ENCODE measurements at regions not wholly inside any gene's neighbourhood (a gene's known extent, or its start where the extent isn't known, plus 50 kb on each side); places are given as distances from the start of the nearest gene placed in this dataset.

DNA sequence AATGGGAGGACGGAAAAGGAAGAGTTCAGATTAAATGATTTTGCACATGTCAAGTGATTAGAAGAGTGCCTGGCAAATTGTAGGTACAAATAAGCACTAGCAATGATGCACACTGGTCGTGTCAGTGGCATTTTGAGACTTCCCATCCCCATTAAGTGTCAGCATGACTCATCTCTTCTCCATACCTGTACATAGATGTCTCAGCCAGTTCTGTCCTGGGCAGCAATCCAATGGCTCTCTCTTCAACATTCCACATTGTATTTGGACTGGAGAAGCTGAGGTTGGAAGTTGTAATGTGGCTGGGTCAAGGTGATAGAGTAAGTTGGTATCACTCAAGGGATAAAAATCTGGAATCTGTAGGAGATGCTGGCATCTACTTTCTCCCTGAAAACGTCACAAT, 742.7 kb downstream of the VRK1 start:
- DNase-seq, result no peak

DNA sequence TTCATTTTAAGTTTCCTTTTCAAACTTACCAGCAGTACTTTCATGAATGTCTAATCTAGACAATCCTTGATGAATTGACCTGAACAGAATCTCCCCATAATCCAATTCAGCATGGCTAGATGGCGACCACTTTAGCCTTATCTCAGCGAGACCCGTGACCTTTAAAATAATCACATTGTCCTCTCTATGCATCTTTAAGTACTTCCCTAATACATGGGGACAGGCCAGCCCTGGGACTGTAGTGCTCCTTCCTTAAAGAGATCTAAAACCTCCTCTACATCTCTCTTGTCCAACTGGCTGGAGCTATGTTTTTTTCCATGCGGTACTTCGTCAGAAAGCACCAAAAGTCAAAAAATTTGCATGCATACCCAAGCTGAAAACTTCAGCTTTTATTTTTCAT, 746.0 kb downstream of the VRK1 start:
- no peak for DNase-seq

DNA sequence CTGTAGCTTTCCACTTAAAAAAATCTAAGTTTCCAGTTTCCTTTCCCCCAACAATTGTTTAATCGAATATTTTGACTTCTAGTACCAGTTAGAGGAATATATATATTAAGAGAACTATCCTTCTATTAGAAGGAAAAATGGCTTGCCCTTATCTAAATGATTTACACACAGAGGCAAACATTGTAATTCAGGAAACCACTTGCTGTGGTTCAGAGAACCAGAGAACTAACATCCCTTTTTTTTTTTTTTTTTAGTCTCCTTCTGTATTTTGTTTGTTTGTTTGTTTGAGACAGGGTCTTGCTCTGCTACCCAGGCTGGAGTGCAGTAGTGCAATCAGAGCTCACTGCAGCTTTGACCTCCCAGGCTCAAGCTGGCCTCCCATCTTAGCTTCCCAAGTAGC, 746.6 kb downstream of the VRK1 start:
- no peak for DNase-seq

DNA sequence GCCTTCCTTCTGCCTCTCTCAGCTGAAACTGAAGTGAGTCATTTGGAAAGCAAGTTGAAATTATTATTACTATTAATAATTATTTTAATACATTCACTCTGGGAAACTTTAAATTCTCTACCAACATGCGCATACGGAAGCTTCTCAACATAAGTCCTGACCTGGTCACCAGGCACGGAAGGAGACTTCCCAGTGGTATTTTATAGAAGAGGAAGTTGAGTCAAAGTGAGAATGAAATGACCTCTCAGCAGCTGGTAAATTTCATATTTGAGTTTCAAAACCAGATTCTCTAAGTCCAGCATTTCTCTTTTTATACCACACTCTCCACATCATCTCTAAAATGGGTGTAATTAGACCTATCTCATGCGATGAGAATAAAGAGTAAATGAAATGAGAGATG, 747.4 kb downstream of the VRK1 start:
- DNase-seq, result no peak

DNA sequence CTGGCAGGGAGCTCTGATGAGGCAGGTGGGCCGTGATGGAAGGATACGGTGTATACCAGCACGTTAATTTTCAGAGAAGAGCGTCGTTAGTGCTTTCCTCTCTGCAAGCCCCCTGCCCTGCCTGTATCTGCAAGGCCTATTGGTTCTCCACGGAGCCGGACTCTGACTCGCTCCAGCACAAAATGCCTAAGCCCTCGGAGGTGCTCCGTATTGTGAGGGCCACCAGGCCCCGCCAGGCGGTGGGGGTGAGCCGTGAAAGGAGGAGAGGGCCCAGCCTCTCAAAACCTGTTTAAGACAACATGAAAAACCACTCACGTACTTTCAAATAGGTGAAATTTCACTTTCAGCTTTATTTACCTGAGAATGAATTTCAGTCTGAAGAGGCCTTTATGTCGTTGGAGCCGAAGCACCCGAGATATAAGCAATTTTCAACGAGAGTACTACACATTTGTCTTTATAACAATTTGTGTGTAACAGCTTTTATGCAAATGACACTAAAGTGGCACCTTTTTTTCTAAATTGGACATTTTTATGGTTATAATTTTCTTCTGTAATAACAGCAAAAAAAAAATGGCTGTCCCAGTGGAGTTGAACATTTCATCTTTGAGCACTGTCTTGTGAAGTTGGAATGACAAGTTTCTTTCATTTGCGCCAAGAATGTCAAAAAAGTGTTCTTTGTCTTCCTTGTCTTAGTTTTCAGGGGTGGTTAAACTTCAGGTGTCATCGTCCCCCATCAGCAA, 749.5 kb downstream of the VRK1 start:
- DNase-seq, result no peak

DNA sequence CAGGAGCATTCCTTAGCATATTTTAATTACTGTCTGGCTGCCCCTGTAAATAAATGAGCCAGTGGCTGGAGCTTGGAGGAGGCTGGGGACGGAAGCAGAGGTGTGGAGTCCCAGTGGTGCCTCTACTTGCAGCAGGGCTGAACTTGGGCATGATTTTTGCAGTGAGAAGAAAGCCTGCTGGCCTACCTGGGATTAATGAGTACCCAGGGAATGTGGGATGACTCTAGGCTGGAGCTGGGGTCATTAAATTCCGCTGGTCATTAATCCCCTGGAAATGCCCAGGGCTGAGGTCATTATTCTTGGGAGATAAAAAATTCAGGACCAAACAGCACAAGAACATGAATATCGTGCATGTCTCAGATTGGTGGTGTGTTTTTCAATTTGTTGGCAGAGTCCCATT, 753.3 kb downstream of the VRK1 start:
- DNase-seq, result no peak

DNA sequence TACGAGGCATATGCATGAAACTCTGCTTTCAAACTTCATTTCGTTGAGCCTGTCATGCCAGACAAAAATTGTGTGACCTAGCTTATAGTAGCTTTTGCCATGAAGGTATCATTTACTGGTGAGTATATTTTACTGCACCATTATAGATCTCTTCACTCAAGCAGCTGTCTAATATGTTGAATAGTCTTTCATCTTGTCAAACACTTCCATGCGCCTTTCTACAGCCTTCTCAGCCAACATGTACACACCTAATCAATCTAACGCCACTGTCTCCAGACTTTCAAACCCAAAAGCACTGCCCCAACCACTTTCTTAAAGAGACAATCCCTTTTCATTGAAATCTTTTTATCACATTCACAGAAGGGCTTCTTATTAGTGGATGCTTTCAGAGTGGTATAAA, 757.4 kb downstream of the VRK1 start:
- DNase-seq, result no peak

DNA sequence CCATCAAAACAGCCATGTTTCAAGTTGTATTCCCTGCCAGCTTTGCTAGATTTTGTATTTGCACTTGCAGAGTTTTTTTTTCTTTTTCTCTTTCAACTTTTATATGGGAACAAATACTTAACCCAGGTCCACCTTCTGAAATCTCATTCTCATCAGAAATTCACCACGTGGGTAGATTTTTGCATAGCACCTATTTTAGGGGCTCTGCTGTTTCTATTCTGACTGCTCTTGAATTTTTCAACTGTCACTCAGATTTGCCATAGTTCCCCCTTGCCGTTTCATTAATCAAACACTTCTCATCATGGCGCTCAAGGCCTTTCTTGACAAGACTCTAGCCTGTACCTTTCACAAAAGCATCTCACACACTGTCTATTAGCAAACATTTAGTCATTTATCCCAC, 767.2 kb downstream of the VRK1 start:
- no peak for DNase-seq

DNA sequence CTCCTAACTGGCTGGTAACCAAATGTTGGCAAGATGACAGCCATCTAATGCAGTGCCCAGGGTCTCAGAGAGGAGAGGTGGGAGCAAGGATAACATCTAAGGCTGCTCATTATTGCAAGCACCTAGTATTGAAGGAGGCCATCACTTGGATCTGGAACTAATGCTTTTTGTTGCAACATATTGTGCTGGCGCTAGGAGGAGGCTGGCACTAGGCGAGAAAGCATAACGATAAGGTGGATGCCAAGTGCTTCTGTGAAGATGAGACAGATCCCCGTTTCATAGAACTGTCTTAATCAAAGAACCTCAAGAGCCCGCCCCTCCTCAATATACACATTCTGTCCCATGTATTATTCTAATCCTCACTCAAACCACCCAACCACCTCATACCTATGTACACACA, 774.0 kb downstream of the VRK1 start:
- DNase-seq, result no peak

DNA sequence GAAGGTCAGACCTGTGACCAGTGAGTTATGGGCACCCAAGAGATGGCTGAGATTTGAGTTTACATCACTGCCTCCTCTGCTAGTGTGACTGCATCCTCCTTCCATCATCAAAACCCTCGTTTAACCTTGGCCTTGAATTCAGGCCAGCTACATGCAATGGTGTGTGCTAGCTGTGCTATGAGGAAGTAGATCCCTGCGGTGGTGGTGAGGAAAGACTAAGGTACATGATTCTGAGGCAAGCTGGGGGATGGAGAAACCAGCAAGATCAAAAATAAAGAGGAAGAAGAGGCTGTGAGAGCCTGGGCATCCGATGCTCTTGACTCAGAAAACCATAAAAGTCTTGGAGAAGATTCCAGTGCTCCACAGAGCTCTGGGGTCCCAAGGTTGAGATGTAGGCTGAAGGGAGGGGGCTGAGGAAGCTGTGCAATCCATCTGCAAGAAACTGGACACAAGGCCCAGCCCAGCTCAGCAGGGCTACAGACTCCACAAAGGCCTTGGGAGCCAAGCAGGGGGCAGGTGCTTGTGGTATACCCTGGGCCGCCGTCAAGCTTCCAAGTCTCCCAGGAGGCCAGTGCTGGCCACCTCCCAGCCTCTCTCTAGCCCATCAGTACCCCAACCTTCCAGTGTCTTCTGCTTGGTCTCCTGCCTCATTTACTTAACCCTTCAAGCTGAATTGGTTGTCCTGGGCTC, 774.8 kb downstream of the VRK1 start:
- no peak for DNase-seq

DNA sequence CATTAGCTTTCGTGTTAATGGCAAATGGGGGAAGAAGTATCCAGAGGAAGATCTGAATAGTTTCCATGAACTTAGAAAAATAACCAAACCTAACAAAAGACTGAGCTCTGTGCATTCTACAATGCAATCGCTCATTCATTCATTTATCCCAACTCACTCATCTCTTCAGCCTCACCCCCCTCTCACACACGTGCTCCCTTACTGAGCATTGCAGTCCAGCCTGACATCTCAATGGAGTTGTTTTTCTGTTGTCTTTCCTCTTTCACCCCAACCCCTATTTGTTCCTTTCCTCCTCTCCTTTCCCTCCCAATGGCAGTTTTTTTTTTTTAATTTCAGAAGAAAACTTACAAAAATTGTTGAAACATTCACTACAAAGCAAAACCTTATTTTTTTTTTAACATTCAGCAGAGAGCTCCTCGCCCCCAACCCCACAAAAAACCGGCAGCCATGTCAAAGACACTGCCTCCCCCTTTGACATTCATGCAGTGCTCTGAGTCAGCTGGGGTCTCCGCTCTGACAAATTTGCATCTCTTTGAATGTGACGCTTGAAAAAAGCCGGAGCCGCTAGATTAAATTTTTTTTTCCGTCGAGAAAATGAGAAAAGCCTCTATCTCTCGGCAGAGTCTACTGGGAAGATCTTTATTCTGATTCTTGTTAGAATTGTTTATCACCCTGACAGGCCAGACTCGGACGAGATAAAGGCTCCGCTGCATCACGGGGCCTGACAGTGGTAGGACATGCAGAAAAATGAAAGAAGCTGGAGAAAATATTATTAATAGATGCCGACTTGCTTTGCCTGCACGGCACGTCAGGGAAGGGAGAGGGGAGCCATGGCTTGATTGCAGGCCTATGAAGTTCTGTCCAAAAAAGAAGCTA, 775.6 kb downstream of the VRK1 start:
- DNase-seq, result no peak

DNA sequence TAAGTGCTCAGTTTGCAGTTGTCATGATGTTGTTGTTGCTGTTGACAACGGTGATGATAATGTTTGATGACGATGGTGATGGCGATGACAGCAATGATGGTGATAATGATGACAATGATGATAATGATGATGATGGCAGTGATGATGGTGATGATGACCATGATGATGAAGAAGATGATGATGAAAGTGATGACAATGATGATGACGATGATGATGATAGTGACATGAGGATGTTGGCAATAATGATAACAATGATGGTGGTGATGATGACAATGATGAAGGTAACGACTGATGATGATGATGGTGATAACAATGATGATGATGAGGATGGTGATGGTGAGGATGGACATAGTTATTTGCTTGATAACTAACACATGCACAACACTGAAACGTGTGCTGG, 778.5 kb downstream of the VRK1 start:
- no peak for DNase-seq

DNA sequence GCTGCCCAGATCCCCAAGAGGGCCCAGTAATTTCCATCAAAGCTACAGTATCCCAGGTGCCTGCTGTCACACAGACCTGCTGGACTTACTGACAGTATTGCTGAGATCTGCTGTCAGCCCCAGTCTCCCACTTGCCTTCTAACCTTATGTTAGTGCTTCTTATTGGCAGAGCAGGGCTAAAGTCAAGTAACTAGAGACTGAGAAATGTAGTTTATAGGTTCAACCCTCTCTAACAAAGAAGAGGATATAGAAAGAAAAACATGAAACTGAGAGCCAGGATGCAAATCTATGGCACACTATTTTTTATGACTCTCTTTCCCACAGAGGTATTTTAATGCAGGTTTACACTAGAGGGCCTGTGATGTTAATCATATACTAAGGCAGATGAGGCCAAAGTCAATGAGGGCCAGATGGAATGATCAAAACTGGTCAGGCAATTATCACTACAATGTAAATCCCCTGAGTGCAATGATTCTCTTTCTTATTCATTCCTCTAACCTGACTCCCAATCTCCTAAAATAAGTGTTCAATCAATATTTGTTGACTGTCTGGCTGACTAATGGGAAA, 781.9 kb downstream of the VRK1 start:
- DNase-seq, result no peak

DNA sequence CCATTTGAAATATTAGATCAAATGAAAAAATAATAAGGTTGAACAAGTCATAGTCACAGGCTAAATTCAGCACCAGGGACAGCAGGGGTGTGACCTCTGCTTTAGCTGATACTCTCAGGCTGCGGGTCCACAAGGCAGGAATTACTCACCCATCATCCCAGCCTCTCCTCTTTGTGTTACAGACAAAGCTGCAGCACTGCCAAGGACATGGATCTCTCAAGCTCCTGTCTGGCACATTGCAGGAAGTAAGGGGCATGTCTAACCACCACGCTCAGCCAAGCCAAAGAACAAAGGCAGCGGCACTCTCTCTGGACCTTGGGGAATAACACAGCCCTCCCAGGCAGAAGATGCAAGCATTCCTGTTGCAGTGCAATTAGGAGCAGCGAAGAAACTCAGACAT, 783.8 kb downstream of the VRK1 start:
- peak; percentile 27 for DNase-seq

DNA sequence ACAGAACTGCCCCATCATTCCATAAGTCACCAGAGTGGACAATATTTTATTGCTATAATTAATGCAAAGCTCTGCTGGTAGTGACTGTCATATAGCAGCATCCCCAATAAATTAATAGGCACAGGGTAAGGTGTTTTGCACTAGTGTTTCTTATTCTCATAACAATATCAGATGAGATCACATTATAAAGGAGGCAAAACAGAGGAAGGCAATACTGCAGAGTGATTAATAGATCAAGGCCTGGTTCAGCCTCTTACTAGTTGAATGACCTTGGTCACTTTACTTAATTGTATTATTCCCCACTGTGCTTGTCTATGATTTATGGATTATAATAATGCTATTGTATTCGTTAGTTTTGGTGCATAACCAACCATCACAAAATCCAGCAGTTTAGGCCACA, 784.8 kb downstream of the VRK1 start:
- no peak for DNase-seq

DNA sequence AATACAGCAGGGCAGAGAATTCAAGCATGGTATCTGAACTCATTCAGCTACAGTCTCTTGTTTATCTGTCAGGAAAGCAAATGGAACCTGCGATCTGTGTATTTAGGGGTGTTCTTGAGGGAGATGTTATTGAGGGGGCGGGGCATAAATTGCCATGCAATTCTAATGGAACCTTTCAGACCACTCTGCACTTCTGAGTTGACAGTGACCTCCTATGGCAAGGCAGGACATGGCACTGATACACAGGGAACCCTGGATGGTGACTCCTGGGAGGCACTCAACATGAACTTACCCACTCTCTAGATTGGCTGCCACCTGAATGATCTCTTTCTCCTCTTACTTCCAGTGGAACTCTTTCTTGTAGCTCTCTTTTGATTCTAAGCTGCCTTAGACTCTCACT, 787.3 kb downstream of the VRK1 start:
- DNase-seq, result no peak

DNA sequence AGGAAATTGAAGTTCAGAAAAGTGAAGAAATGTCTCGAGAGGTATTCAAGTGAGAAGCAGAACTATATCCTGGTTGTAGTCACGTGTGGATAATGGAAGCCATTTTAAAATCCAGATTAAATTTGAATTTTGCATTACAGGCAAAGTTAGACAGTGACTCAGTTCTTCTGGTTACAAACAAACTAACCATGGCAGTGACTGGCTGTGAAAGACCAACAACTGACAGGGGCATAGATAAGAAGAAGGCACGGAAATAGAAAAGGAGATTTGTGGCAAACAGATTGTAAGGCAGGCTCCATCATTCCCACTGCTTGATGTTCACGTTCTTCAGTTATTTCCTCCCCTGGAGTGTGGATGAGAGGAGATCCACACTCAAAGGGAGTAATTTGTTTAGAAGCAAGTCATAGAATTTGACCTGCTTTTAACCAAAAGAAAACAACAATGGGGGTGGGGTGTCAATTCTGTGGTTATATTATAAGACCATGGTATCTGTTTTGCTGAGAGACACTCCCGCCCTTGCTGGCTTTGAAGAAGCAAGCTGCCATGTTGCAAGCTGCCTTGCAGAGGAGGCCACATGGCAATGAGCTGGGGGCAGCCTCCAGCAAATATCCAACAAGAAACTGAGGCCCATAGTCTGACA, 795.3 kb downstream of the VRK1 start:
- no peak for DNase-seq

DNA sequence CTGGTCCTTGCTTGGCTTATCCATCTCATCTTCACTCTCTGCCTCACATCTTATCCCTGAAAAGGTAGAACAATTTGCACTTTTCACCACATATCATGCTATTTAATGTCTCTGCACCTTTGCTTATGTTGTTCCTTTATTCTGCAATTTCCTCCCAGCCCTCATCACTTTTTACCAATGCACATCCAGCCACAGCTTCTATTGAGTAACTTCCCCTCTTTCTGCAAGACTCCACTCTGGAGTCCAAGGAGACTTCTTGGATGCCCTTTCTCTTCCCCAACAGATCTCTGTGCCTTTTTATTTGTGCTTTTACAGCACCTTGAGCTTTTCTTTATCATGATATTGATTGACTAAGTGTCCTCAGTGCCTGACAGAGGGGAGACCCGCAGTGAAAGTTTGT, 797.1 kb downstream of the VRK1 start:
- DNase-seq, result no peak

DNA sequence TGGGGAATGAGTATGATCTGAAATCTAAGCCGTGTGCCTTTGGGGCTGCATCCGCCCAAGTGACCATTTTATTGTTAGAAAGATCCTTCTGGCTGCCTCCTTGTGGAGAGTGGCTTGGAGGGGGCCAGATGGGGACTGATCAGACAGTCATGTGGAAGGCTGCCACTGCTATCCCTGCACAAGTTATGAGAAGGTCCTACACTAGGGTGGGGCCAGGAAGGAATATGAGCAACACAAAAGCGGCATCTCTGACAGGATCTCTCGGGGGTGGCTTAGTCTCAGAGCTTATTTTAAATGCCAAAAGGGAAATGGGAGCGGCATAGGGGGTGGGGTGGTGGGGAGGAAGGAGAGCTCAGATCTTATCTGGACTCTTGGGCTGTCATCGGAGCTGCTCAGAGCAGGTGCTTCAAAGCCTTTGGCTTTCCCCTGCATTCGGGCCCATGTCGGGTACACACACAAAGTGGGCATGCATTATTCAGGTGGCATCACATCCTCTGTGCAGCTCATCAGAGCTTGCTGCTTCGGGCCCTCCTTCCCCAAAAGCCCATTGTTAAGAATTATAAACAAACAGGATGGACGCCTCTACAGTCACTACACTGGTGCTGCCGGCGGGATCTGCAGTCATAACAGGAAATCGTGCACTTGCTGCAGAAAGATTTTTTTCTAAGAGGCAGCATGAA, 805.4 kb downstream of the VRK1 start:
- DNase-seq, result no peak

DNA sequence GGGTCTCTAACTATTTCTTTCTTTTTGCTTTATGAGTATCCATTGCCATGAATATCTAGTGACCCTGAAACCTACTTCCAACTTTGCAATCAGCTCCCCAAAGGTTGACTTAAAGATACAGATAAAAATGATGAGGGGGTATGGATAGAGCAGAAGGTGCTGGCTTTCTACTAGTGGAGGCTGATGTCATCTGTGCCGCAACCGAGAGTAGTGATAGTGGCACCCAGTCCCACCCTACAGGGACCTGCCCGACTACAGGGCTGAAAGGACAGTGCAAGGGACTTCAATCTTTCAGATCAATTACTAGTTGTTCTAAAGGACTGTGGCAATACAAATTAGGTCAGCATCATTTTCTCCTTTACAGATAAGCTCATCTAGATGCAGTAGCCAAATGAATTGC, 806.0 kb downstream of the VRK1 start:
- DNase-seq, result no peak

DNA sequence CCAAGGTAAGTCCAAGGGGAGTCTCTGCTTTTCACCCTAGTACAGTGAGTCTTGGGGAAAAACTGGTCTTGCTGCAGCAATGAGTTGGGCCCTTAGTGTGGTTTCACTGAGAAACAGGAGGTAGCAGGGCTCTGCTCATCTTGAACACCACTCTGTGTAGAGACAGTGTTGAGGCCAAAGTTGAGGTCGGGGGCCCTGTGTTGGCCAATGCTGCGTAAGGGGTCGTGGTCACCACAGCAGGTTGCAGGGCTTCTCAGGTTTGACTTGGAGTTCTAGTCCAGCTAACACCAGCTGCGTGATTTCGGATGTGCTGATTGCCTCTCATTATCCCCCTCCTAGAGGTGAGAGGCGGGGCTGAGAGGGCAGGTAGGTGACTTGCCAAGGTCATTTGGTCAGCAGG, 807.5 kb downstream of the VRK1 start:
- no peak for DNase-seq

DNA sequence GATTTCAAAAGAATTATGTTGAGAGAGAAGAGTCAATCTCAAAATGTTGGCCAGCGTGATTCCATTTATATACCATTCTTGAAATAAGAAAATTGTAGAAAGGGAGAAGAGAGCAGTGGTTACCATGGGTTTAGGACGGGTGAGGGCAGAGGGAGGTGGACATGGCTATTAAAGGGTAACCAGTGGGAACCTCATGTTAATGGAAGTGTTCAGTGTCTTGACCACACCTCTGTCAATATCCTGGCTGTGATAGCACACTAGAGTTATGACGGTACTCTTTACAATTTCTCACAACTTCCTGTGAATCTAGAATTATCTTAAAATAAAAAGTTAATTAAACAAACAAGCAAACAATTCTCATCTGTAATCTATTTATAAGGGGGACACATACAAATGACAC, 821.2 kb downstream of the VRK1 start:
- no peak for DNase-seq

Data from right hindlimb (tissue), 1 donor.